Kasumi-1 (cell line): ENCODE measurements at regions not wholly inside any gene's neighbourhood (a gene's known extent, or its start where the extent isn't known, plus 50 kb on each side); places are given as distances from the start of the nearest gene placed in this dataset.
"Not testable (repeated sequence)": the region's sequence is repeated elsewhere in the genome, so short reads cannot be mapped to it uniquely, and the experiment has no call there.

Source experiments
- DNase-seq, 2 experiments: peaks; one replicate each; lab custom pipeline; 2025; lab: John Stamatoyannopoulos, UW

- DNase-seq, result no peak
These were observed 142.7 kb upstream of the DPPA4 start for GRCh38 chr3:109480014-109480413.

DNA sequence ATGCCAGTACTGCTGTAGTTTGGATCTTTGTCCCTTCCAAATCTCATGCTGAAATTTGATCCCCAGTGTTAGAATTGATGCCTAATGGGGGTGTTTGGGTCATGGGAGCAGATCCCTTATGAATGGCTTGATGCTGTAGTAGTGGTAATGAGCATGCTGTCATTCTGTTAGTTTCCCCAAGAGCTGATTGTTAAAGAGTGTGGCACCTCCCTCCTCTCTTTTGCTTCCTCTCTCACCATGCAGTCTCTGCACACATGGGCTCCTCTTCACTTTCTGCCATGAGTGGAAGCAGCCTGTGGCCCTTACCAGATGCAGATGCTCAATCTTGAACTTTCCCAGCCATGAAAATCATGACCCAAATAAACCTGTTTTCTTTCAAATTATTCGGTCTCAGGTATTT lies 141.3 kb upstream of the DPPA4 start:
- no peak for DNase-seq

- DNase-seq, result no peak
These were observed 123.6 kb upstream of the DPPA4 start for GRCh38 chr3:109460961-109461360.

DNA sequence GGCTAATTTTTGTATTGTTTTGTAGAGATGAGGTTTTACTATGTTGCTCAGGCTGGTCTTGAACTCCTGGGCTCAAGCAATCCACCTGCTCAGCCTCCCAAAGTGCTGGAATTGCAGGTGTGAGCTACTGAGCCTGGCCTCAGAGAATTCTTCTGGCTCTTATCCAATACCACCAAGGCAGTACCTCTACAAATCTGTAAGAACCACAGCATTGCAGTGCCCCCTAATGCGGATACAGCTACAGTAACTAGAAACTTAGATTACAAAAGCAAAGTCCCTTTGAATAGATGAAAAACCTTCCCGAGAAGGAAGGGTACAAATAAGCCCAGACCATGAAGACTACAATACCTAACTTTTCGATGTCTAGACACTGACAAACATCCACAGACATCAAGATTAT lies 107.9 kb upstream of the DPPA4 start:
- no peak for DNase-seq

DNA sequence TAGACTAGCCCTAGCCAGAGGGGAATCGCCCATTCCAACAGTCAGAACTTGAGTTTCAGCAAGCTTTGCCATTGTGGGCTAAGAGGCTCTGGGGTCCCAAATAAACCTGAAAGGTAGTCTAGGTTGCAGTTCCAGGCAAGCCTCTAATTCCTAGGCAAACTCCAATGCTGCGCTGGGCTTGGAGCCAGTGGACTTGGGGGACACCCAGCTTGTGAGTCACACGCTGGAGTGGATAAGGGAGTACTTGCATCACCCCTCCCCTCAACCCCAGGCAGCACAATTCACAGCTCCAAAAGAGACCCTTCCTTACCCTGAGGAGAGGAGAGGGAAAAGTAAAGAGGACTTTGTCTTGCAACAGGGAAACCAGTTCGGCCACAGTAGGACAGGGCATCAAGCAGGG lies 105.2 kb upstream of the DPPA4 start:
- no peak for DNase-seq

GRCh38 chr3:109440353-109440752 lies 103.0 kb upstream of the DPPA4 start:
- DNase-seq, result no peak

- DNase-seq, result no peak
These were observed 95.5 kb upstream of the DPPA4 start for GRCh38 chr3:109432833-109433232.

- no peak for DNase-seq
These were observed 93.7 kb upstream of the DPPA4 start for GRCh38 chr3:109430911-109431563.

DNA sequence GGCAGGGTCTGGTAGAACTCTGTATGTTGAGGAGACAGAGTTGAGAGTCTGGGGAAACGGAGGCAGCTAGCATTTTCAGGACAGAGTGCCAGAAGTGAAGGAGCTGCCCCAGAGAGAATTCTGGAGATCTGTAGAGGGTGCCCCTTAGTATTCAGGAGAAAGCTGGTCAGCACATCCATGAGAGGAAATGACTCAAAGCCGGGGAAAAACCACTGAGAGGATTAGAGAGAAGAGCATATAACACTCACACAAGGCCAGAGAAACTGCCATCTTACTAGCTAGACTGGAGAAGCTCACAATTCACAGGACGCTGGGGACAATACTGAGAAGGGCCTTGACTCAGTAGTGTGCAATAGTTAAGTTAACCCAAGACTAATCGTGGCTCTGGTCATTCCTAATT lies 75.7 kb upstream of the DPPA4 start:
- DNase-seq, result peak; percentile 28 to 37

DNA sequence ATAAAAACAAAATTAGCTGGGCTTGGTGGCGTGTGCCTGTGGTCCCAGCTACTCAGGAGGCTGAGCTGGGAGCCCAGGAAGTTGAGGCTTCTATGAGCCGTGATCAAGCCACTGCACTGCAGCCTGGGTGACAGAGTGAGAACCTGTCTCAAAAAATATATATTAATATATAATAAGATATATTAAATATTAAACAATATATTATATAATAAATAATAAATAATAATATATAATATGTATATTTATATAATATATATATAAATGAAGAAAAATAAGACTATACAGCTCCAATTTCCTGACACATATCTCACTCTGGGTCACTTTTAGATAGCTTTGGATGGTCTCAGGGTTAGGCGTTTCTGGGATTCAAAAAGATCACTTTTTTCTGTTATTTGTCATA lies 74.2 kb upstream of the DPPA4 start:
- no peak for DNase-seq

GRCh38 chr3:109396806-109397205 lies 59.5 kb upstream of the DPPA4 start:
- no peak for DNase-seq

GRCh38 chr3:109393728-109394127 lies 56.4 kb upstream of the DPPA4 start:
- not testable (repeated sequence) for DNase-seq

GRCh38 chr3:109392293-109392692 lies 54.9 kb upstream of the DPPA4 start:
- DNase-seq, result no peak

GRCh38 chr3:109387621-109388020 lies 50.3 kb upstream of the DPPA4 start:
- DNase-seq, result no peak

- DNase-seq, result no peak
These were observed 49.9 kb upstream of the DPPA4 start for GRCh38 chr3:109387201-109387600.
